ENCODE measurements at regions not wholly inside any gene's neighbourhood (a gene's known extent, or its start where the extent isn't known, plus 50 kb on each side); places are given as distances from the start of the nearest gene placed in this dataset.

- in situ Hi-C loops (cut with MboI; ENCODE audit: low pct_ligation_motif_present in 1 of 4, low pct_unique_long_range_greater_than_20kb in 1 of 4, low sequenced_read_pairs in 3 of 4) (no loop called here), intact Hi-C loops (cut with DNase I; ENCODE audit: low total_unique reads) (no loop called here)
- Histone ChIP-seq H3K9me3 (no peaks in the 10 kb centered on the region), H3K27me3 (no peaks in the 10 kb centered on the region), H3K36me3 (no peaks in the 10 kb centered on the region), H3K4me3 (no peak overlapping the region), H3K27ac (no peak overlapping the region), H3K4me1 (no peaks in the 10 kb centered on the region)
- 90% methylated on average over 1 of the region's 1 CpG; no CpG with 5 or more reads in 1 of the 2 donors for WGBS, 2 donors (ENCODE audit: low coverage in 1 of 2)
- DNase-seq = no peak
- TF ChIP-seq CTCF (IDR thresholded peaks at IDR 0.05) (no peak), POLR2A (IDR thresholded peaks at IDR 0.05) (no peak), POLR2AphosphoS5 (IDR thresholded peaks at IDR 0.05) (no peak), EP300 (IDR thresholded peaks at IDR 0.05; ENCODE audit: low read depth) (no peak)
Observed at GRCh38 chrX:23195761-23196160, 138.9 kb upstream of the PTCHD1 start.

- Histone ChIP-seq H3K36me3 (no peaks in the 10 kb centered on the region), H3K27me3 (no peaks in the 10 kb centered on the region), H3K9me3 (no peaks in the 10 kb centered on the region), H3K4me3 (no peak overlapping the region), H3K27ac (no peak overlapping the region), H3K4me1 (no peaks in the 10 kb centered on the region)
- DNase-seq = no peak
- 63 to 75% methylated on average over 1 of the region's 1 CpG for WGBS, 2 donors (ENCODE audit: low coverage in 1 of 2)
- TF ChIP-seq POLR2AphosphoS5 (IDR thresholded peaks at IDR 0.05) = no peak
- TF ChIP-seq POLR2A (IDR thresholded peaks at IDR 0.05) = no peak
- TF ChIP-seq EP300 (IDR thresholded peaks at IDR 0.05; ENCODE audit: low read depth) = no peak
- TF ChIP-seq CTCF (IDR thresholded peaks at IDR 0.05) = no peak
- intact Hi-C loops (cut with DNase I; ENCODE audit: low total_unique reads) = no loop called here
- in situ Hi-C loops (cut with MboI; ENCODE audit: low pct_ligation_motif_present in 1 of 4, low pct_unique_long_range_greater_than_20kb in 1 of 4, low sequenced_read_pairs in 3 of 4) = no loop called here
Observed at GRCh38 chrX:23201706-23202105, 132.9 kb upstream of the PTCHD1 start.

- 48% methylated on average over 4 of the region's 4 CpGs; no CpG with 5 or more reads in 1 of the 2 donors for WGBS, 2 donors (ENCODE audit: low coverage in 1 of 2)
- Histone ChIP-seq H3K4me1 (no peaks in the 10 kb centered on the region), H3K27ac (no peak overlapping the region), H3K36me3 (no peaks in the 10 kb centered on the region), H3K27me3 (no peaks in the 10 kb centered on the region), H3K9me3 (no peaks in the 10 kb centered on the region), H3K4me3 (no peak overlapping the region)
- no peak for TF ChIP-seq CTCF (IDR thresholded peaks at IDR 0.05)
- TF ChIP-seq EP300 (IDR thresholded peaks at IDR 0.05; ENCODE audit: low read depth) = no peak
- no peak for TF ChIP-seq POLR2AphosphoS5 (IDR thresholded peaks at IDR 0.05)
- TF ChIP-seq POLR2A (IDR thresholded peaks at IDR 0.05) = no peak
- no peak for DNase-seq
- in situ Hi-C loops (cut with MboI; ENCODE audit: low pct_ligation_motif_present in 1 of 4, low pct_unique_long_range_greater_than_20kb in 1 of 4, low sequenced_read_pairs in 3 of 4) = no loop called here
- intact Hi-C loops (cut with DNase I; ENCODE audit: low total_unique reads) = no loop called here
Observed at GRCh38 chrX:23202326-23202725, 132.3 kb upstream of the PTCHD1 start.

- intact Hi-C loops (cut with DNase I; ENCODE audit: low total_unique reads) = no loop called here
- Histone ChIP-seq H3K27me3 (no peaks in the 10 kb centered on the region), H3K27ac (no peak overlapping the region), H3K4me3 (no peak overlapping the region), H3K36me3 (no peaks in the 10 kb centered on the region), H3K9me3 (no peaks in the 10 kb centered on the region), H3K4me1 (no peaks in the 10 kb centered on the region)
- WGBS, 2 donors (ENCODE audit: low coverage in 1 of 2) = 76 to 100% methylated on average over 1 to 5 of the region's 5 CpGs
- TF ChIP-seq CTCF (IDR thresholded peaks at IDR 0.05) (no peak), EP300 (IDR thresholded peaks at IDR 0.05; ENCODE audit: low read depth) (no peak), POLR2AphosphoS5 (IDR thresholded peaks at IDR 0.05) (no peak), POLR2A (IDR thresholded peaks at IDR 0.05) (no peak)
- in situ Hi-C loops (cut with MboI; ENCODE audit: low pct_ligation_motif_present in 1 of 4, low pct_unique_long_range_greater_than_20kb in 1 of 4, low sequenced_read_pairs in 3 of 4) = no loop called here
- DNase-seq = no peak
Observed at GRCh38 chrX:23223169-23223568, 111.5 kb upstream of the PTCHD1 start.
